PC-3 (cell line): ENCODE measurements at regions not wholly inside any gene's neighbourhood (a gene's known extent, or its start where the extent isn't known, plus 50 kb on each side); places are given as distances from the start of the nearest gene placed in this dataset.

ENCODE experiments used
- CTCF ChIP-seq: fragments of 300-600 bp; sonication (generic); conservative IDR thresholded peaks from 2 replicates; pipeline ENCODE4 v1.5.1; 2017; ENCODE audit warnings: antibody characterized with exemption, low read depth, mild to moderate bottlenecking, low read length
- EZH2 ChIP-seq: fragments of 300-600 bp; sonication (generic); IDR thresholded peaks from one replicate; pipeline ENCODE4 v1.6.1; 2017; ENCODE audit warnings: antibody characterized with exemption, mild to moderate bottlenecking, low read length; ENCODE audit not compliant: unreplicated experiment
- EZH2phosphoT487 ChIP-seq: fragments of 300-600 bp; sonication (generic); IDR thresholded peaks from 2 replicates; pipeline ENCODE4 v1.6.1; 2018; ENCODE audit warnings: mild to moderate bottlenecking, antibody characterized with exemption, low read length, borderline replicate concordance

DNA sequence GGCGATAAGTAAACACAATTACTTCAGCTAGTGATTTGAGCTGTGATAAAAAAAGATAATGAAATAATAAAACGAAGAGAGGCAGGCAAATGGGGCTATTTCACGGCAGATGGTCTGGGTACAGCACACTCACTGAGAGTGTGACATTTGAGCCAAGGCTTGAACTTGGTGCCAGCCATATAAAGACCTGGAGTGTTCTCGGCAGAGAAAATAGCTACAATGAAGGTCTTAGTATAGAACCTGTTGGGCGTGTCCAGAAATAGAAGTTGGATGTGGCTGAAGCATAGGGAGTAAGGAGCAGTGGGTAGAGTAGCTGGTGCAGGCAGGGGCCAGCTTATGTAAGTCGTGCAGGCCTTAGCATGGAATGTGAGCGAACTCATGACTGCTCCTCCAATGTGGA is 660.3 kb upstream of the WWC1 start:
- TF ChIP-seq CTCF (no peak), EZH2 (no peak), EZH2phosphoT487 (no peak)
